ENCODE measurements at regions not wholly inside any gene's neighbourhood (a gene's known extent, or its start where the extent isn't known, plus 50 kb on each side); places are given as distances from the start of the nearest gene placed in this dataset.

DNA sequence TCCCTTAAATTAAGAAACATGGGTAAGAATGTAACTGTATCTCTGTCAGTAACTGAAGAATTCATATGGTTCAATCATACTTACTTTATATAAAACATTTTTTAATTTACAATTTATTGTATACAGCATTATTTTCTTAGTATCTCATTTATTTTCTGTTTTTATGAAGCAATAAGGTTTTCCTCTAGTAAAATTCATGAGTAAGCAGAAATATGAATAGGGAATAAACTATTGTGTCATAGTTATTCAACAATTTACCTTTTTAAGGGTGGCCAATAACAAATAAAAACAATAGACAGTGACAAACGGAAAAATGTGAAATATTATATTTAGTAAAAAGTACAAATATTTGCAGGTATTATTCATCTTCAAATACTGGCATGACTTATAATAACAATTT, 624.4 kb downstream of the TECRL start:
- no peak for TF ChIP-seq CTCF (conservative IDR thresholded peaks at IDR 0.05)
- no peak for TF ChIP-seq ZFX (IDR thresholded peaks at IDR 0.05)

All from C4-2B (cell line).